ENCODE measurements at regions not wholly inside any gene's neighbourhood (a gene's known extent, or its start where the extent isn't known, plus 50 kb on each side); places are given as distances from the start of the nearest gene placed in this dataset.
"Not testable (repeated sequence)": the region's sequence is repeated elsewhere in the genome, so short reads cannot be mapped to it uniquely, and the experiment has no call there.

GRCh38 chr18:961644-962355 is 57.1 kb downstream of the ADCYAP1 start:
- DNase-seq (ENCODE audit: low spot score) = no peak

- no peak for DNase-seq (ENCODE audit: low spot score)
These were observed 58.6 kb downstream of the ADCYAP1 start for GRCh38 chr18:963276-963675.

- no peak for DNase-seq (ENCODE audit: low spot score)
These were observed 61.5 kb downstream of the ADCYAP1 start for GRCh38 chr18:965921-966758.

- no peak for DNase-seq (ENCODE audit: low spot score)
These were observed 62.3 kb downstream of the ADCYAP1 start for GRCh38 chr18:966759-967576.

GRCh38 chr18:968910-969309 is 64.2 kb downstream of the ADCYAP1 start:
- not testable (repeated sequence) for DNase-seq (ENCODE audit: low spot score)

- DNase-seq (ENCODE audit: low spot score) = not testable (repeated sequence)
These were observed 64.6 kb downstream of the ADCYAP1 start for GRCh38 chr18:969311-969710.

GRCh38 chr18:974606-975005 is 69.9 kb downstream of the ADCYAP1 start:
- DNase-seq (ENCODE audit: low spot score) = not testable (repeated sequence)

GRCh38 chr18:976393-977128 is 71.9 kb downstream of the ADCYAP1 start:
- DNase-seq (ENCODE audit: low spot score) = not testable (repeated sequence)

- DNase-seq (ENCODE audit: low spot score) = not testable (repeated sequence)
These were observed 72.7 kb downstream of the ADCYAP1 start for GRCh38 chr18:977327-977726.

- not testable (repeated sequence) for DNase-seq (ENCODE audit: low spot score)
These were observed 73.1 kb downstream of the ADCYAP1 start for GRCh38 chr18:977732-978131.

- no peak for DNase-seq (ENCODE audit: low spot score)
These were observed 75.9 kb downstream of the ADCYAP1 start for GRCh38 chr18:980586-980985.

- DNase-seq (ENCODE audit: low spot score) = no peak
These were observed 79.3 kb downstream of the ADCYAP1 start for GRCh38 chr18:984004-984403.

GRCh38 chr18:985212-985661 is 80.6 kb downstream of the ADCYAP1 start:
- DNase-seq (ENCODE audit: low spot score) = no peak

GRCh38 chr18:986051-986450 is 81.4 kb downstream of the ADCYAP1 start:
- DNase-seq (ENCODE audit: low spot score) = no peak

- DNase-seq (ENCODE audit: low spot score) = no peak
These were observed 81.9 kb downstream of the ADCYAP1 start for GRCh38 chr18:986552-986951.

GRCh38 chr18:987325-988186 is 82.9 kb downstream of the ADCYAP1 start:
- no peak for DNase-seq (ENCODE audit: low spot score)

- no peak for DNase-seq (ENCODE audit: low spot score)
These were observed 84.8 kb downstream of the ADCYAP1 start for GRCh38 chr18:989425-989824.

- no peak for DNase-seq (ENCODE audit: low spot score)
These were observed 85.5 kb downstream of the ADCYAP1 start for GRCh38 chr18:990197-990596.

GRCh38 chr18:991441-991840 is 86.8 kb downstream of the ADCYAP1 start:
- DNase-seq (ENCODE audit: low spot score) = no peak

- no peak for DNase-seq (ENCODE audit: low spot score)
These were observed 88.9 kb downstream of the ADCYAP1 start for GRCh38 chr18:993560-993959.

- no peak for DNase-seq (ENCODE audit: low spot score)
These were observed 91.0 kb downstream of the ADCYAP1 start for GRCh38 chr18:995629-996028.

All from SW480 (cell line).